ENCODE measurements at regions not wholly inside any gene's neighbourhood (a gene's known extent, or its start where the extent isn't known, plus 50 kb on each side); places are given as distances from the start of the nearest gene placed in this dataset.
A peak's percentile ranks its signal among the peaks of the same experiment; 100 is the strongest.

GRCh38 chr5:103943230-103943629, 380.6 kb upstream of the NUDT12 start:
- Histone ChIP-seq H3K36me3 (ENCODE audit: control insufficient read depth, insufficient read depth, low read length) (no peaks in the 10 kb centered on the region), H3K4me3 (ENCODE audit: low read depth, low read length) (no peak overlapping the region), H3K27me3 (ENCODE audit: control insufficient read depth, insufficient read depth, low read length) (no peaks in the 10 kb centered on the region)
- TF ChIP-seq CTCF (IDR thresholded peaks at IDR 0.05; ENCODE audit: insufficient read depth, low read length, poor library complexity, severe bottlenecking): no peak
- no peak for DNase-seq (ENCODE audit: low read depth)

- DNase-seq (ENCODE audit: low read depth): no peak
- TF ChIP-seq CTCF (IDR thresholded peaks at IDR 0.05; ENCODE audit: insufficient read depth, low read length, poor library complexity, severe bottlenecking): peak; percentile 10
- Histone ChIP-seq H3K4me3 (ENCODE audit: low read depth, low read length) (no peak overlapping the region), H3K36me3 (ENCODE audit: control insufficient read depth, insufficient read depth, low read length) (no peaks in the 10 kb centered on the region), H3K27me3 (ENCODE audit: control insufficient read depth, insufficient read depth, low read length) (no peaks in the 10 kb centered on the region)
These were observed 380.1 kb upstream of the NUDT12 start for GRCh38 chr5:103942587-103943186.

GRCh38 chr5:103941596-103941995, 379.0 kb upstream of the NUDT12 start:
- no peak for TF ChIP-seq CTCF (IDR thresholded peaks at IDR 0.05; ENCODE audit: insufficient read depth, low read length, poor library complexity, severe bottlenecking)
- Histone ChIP-seq H3K36me3 (ENCODE audit: control insufficient read depth, insufficient read depth, low read length) (no peaks in the 10 kb centered on the region), H3K4me3 (ENCODE audit: low read depth, low read length) (no peak overlapping the region), H3K27me3 (ENCODE audit: control insufficient read depth, insufficient read depth, low read length) (no peaks in the 10 kb centered on the region)
- no peak for DNase-seq (ENCODE audit: low read depth)

- no peak overlapping the region for H3K4me3 ChIP-seq (ENCODE audit: low read depth, low read length)
- H3K27me3 ChIP-seq (ENCODE audit: control insufficient read depth, insufficient read depth, low read length): no peaks in the 10 kb centered on the region
- no peaks in the 10 kb centered on the region for H3K36me3 ChIP-seq (ENCODE audit: control insufficient read depth, insufficient read depth, low read length)
- no peak for TF ChIP-seq CTCF (IDR thresholded peaks at IDR 0.05; ENCODE audit: insufficient read depth, low read length, poor library complexity, severe bottlenecking)
- DNase-seq (ENCODE audit: low read depth): no peak
These were observed 375.6 kb upstream of the NUDT12 start for GRCh38 chr5:103938146-103938695.

DNA sequence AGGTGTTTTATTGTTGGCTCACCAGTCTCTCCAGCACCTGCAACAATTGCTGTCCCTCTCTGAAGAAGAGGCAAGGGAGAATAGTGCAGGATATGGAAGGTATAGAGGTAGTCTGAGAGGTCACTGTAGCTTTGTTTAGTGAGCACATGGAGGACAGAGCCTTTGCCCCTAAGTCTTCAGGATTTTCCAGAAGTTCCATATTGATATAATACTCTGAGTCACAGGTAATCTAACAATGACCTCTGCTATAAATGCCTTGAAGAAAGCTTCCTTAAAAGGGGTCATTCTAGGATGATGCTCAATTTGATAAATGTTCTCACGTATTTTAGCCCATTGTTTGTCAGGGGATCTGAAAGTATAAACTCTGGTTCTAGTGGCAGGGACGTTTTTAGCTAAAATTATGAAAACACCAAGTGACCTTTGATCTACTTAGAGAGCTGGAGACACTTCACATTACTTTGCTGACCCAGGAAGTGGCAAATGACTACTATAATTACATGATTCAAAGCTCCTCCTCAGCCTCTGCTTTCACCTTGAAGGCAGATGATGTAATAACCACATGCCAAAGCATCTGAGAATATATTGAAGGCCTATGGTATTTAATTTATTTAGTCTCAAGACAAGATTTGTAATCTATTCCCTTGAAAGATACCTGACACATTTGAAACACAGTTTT, 366.9 kb upstream of the NUDT12 start:
- Histone ChIP-seq H3K4me3 (ENCODE audit: low read depth, low read length) (no peak overlapping the region), H3K36me3 (ENCODE audit: control insufficient read depth, insufficient read depth, low read length) (no peaks in the 10 kb centered on the region), H3K27me3 (ENCODE audit: control insufficient read depth, insufficient read depth, low read length) (no peaks in the 10 kb centered on the region)
- TF ChIP-seq CTCF (IDR thresholded peaks at IDR 0.05; ENCODE audit: insufficient read depth, low read length, poor library complexity, severe bottlenecking): no peak
- DNase-seq (ENCODE audit: low read depth): no peak
